Endometrium (tissue), 2 donors: ENCODE measurements at regions not wholly inside any gene's neighbourhood (a gene's known extent, or its start where the extent isn't known, plus 50 kb on each side); places are given as distances from the start of the nearest gene placed in this dataset.

Source experiments
- FAIRE-seq: peaks from 2 replicates; lab custom pipeline; 2012; peaks lifted over from hg19 to GRCh38; lab: Jason Lieb, UNC
- donor health status: control.
- donor health status: control.

GRCh38 chr15:96672629-96673028 is 342.1 kb downstream of the NR2F2 start:
- FAIRE-seq = no peak

DNA sequence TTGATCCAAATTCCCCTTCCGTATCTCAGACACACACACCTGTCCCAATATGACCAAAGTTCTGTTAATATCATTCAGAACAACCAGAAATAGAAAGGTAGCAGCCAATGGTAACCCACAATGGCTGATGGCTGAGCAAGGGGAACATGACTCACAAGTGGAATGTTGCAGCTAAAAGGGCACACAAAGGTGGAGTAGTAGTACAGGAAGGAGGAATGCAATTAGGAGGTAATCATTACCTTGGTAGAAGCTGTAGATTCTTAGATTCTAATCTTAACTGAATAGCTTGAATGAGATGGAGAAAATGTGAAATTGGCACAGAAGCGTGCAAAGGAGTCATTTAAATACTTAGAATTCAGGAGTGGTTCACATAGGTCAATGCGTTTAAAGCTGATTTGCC is 347.9 kb downstream of the NR2F2 start:
- no peak for FAIRE-seq

DNA sequence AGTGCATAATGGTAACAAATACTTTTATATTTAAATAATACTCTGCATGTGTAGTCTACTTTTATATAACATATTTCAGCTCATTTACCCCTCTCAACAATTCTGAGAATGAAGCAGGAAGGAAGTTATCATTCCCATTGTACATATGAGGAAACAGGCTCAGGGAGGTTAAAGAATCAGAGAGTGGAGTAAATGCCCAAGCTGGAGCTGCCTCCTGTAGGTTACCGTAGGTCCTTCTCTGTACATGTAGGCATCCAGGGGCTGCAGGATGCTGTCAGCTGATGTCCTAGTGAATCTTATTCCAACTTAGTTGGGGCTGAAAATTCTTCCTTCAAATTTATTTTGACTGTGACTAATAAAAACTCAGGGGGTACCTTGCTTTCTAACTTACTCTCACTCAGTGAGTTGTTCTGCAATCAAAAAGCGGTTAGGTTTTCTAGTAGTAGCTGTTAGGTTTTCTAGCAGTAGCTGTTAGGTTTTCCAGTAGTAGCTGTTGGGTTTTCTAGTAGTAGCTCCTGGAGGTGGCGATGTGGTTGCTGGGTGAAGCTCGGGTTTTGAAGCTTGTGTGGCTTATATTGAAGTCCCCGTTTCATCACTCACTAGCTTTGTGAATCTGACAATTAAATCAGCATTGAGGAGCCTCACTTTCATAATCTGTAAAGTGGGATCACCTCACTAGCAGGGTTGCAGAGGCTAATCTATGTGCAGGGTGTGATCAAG is 357.0 kb downstream of the NR2F2 start:
- FAIRE-seq = no peak

DNA sequence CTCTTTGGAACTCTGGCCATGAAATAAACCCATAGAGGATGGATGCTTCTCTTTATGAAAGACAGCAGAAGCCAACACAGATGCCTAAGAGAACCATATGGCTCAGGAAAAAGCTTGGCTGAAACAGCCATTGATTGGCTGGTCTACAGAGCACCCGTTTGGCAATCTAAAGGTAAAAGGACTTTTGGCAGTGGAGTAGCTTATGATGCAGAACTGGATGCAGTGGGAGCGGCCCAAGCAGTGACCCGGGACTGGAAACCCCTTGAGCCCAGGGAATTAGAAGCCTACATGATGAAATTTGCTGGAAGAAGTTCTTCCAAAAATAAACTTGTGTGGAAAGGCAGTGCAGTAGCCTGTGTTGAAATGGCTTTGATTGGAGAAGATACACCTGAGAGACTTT is 360.2 kb downstream of the NR2F2 start:
- FAIRE-seq = no peak

GRCh38 chr15:96692826-96693225 is 362.3 kb downstream of the NR2F2 start:
- FAIRE-seq = no peak

DNA sequence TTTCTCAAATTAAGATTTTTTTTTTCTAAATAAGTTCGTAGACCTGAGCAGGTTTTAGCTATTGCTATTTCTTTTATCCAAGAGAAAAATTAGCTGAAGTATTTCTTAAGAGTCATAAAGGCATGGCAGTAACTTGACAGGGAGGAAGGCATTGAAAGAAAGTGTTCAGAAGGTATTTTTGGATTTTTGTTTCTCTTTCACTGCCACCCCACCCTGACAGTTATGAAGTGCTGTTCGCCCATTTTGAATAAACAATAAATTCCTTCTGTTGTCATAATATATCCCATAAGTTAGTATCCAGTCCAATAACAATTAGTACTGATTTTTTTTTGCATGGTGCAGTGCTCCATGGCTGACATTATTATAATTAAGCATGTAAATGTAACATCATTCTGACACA is 363.0 kb downstream of the NR2F2 start:
- FAIRE-seq = no peak

GRCh38 chr15:96693990-96694517 is 363.6 kb downstream of the NR2F2 start:
- peak; percentile 100 for FAIRE-seq

- FAIRE-seq = peak; percentile 98
Measured at GRCh38 chr15:96695426-96695825, 364.9 kb downstream of the NR2F2 start.

- FAIRE-seq = no peak
Measured at GRCh38 chr15:96699871-96700401, 369.4 kb downstream of the NR2F2 start.

DNA sequence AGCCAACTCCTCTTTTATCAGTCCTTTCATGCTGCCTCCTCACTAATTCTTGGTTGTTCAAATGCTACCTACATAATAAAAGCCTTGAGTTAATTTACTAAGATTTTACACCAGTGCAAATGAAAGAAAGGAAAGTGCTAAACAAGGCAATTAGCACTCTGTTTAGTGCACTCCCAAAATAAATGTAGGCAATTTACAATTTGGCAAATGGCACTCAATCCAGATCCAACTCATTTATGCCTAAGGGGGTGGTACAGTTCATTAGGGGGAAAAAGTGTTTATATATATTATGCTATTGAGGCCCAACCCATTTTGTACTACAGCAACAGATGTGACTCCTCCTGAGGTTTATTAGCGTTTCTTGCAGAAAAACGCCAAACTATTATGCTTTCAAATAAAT is 370.1 kb downstream of the NR2F2 start:
- FAIRE-seq = no peak

DNA sequence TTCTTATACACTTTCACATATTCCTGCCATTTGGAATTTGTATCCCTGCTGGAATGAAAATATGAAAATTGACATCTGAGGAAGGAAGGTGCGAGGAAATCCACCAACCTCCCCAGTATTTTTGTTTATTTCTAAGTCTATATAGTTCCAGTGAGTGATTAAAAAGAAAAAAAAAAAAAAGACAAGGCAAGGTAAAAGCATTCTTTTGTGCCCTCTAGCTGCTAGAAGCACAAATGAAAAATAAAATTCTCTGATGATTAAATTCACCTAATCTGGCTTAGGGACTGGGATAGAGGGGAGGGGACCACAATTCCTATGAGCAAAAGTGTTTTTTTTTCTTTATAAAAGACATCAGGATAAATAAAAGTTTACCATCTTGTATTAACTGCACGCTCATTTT is 370.9 kb downstream of the NR2F2 start:
- FAIRE-seq = peak; percentile 33

DNA sequence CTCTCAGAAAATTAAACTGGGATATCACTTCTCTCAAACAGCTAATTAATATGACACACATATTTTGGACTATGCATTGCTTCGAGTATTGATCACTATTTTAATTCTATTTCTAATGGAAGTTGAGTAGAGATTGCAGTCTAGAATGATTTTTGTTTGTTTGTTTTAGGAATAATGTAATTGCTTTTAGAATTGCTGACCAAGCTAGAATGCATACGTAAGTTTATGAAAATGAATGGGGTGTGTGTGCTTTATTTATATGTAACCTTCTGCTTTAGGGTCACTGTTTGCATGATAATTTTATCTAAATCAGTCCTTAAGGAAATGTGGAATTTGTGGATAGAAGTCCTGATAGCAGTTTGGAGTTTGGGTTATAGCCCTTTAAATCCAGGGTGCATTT is 371.4 kb downstream of the NR2F2 start:
- no peak for FAIRE-seq

GRCh38 chr15:96702589-96702988 is 372.1 kb downstream of the NR2F2 start:
- peak; percentile 37 for FAIRE-seq

GRCh38 chr15:96703091-96703490 is 372.6 kb downstream of the NR2F2 start:
- no peak for FAIRE-seq

GRCh38 chr15:96703794-96704550 is 373.5 kb downstream of the NR2F2 start:
- FAIRE-seq = no peak

- no peak for FAIRE-seq
Measured at GRCh38 chr15:96716075-96716474, 385.6 kb downstream of the NR2F2 start.

DNA sequence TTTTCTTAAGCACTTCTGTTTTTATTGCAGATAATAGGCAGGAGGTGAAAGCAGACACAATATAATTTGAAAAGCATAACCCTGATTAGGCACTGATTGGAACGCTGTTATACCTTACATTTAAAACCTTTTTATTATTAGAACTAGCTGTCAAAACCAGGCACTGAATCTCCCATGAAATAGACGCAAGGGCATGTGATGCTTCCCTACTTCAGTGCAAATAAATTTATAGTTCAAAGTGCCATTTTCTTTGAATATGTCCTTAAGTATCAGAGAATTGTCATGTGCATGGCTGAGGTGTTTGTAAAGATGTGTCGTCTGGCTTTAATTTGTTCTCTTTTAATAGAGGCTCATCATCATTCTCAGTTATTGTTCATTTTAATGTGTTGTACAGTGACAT is 386.0 kb downstream of the NR2F2 start:
- FAIRE-seq = no peak

- peak; percentile 51 for FAIRE-seq
Measured at GRCh38 chr15:96720251-96720650, 389.8 kb downstream of the NR2F2 start.

DNA sequence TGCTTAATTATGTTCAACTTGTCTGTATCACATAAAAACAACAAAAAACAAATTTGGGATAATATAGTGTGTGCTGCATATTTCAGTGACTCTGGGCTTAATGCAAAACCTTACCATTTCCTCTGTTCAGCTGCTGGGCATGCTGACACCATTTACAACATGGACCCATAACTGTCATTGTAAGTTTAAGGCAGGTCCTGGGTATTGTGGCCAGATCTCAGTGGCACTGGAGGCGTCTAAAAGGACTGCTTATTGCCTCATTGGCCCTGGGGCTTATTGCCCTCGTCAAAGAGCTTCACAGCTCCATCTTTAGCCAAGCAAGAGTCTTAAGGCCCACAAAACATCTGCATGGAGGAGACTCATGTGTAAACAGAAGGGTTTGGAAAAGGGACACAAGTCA is 390.2 kb downstream of the NR2F2 start:
- FAIRE-seq = no peak

- no peak for FAIRE-seq
Measured at GRCh38 chr15:96728591-96728990, 398.1 kb downstream of the NR2F2 start.

DNA sequence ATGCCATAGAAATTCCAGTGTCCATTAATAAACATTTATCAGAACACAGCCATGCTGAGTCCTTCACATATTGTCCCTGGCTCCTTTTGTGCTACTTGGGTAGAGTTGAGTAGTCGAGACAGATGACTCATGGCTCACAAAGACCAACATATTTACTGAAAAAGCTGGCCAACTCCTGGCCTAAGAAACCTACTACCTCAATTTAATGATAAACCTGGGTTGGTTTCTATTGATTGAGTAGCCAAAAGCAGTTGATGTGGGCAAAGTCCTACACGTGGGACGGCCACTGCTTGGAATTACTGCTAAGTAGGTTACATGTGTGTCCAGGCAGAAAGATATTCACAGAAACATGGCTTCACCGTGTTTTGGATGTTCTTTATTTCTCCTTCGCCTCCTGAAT is 402.2 kb downstream of the NR2F2 start:
- FAIRE-seq = no peak

DNA sequence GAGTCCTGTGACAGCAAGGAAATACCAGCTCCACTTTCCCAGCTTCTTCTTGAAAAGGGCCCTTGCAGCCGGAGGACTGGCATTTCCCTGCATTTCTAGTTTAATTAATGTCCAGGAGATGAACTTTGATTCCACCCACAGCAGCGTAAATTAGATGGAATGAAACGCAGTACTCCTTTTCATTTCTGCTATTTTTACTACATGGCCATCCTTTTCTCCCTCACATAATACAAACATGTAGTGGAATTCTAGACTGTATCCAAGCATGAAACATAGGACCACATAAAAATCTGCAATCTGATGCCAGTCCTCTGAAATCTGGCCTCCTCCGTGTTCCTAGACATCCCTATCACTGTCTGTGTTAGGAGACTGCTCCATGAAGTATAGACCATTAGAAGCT is 403.2 kb downstream of the NR2F2 start:
- no peak for FAIRE-seq

DNA sequence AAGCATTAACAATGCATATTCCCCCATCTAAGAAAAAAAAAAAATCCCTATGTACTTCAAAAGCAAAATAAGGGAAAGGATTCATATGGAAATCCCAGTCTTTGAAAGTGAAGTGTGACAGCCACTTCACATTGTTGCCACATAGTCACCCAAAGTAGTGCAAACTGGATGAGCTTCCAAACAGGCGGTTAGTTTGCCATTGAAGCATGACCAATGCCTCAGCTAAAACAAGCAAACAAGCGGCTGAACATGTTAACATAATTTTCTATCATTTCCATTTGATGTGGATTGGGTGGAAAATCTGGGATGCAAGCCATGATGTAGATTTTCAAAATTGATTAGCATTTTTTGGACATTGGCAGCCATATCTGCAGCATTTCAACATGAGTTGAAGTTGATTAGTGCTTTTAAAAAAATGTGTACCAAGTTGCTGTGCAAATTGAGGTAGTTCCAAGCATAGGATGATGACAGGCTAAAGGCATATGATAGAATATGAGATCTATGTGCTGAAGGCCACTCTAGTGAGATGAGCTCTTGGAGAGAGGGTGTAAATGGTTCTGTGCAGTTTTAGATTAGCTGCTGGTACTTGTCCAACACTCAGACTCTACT is 405.2 kb downstream of the NR2F2 start:
- FAIRE-seq = no peak
